ENCODE measurements at regions not wholly inside any gene's neighbourhood (a gene's known extent, or its start where the extent isn't known, plus 50 kb on each side); places are given as distances from the start of the nearest gene placed in this dataset.

- H3K36me3 ChIP-seq (ENCODE audit: control insufficient read depth, insufficient read depth, low read length) = no peaks in the 10 kb centered on the region
- no peak for TF ChIP-seq CTCF (IDR thresholded peaks at IDR 0.05; ENCODE audit: insufficient read depth, low read length, poor library complexity, severe bottlenecking)
- H3K4me3 ChIP-seq (replicated peaks; ENCODE audit: low read depth, low read length) = no peak overlapping the region
- no peaks in the 10 kb centered on the region for H3K27me3 ChIP-seq (replicated peaks; ENCODE audit: control insufficient read depth, insufficient read depth, low read length)
- no peak for DNase-seq (ENCODE audit: extremely low read depth, insufficient read length)
Observed at GRCh38 chr1:58430421-58431275, 115.9 kb downstream of the OMA1 start.

GRCh38 chr1:58426918-58427317 is 119.6 kb downstream of the OMA1 start:
- no peaks in the 10 kb centered on the region for H3K27me3 ChIP-seq (replicated peaks; ENCODE audit: control insufficient read depth, insufficient read depth, low read length)
- no peak for DNase-seq (ENCODE audit: extremely low read depth, insufficient read length)
- no peak for TF ChIP-seq CTCF (IDR thresholded peaks at IDR 0.05; ENCODE audit: insufficient read depth, low read length, poor library complexity, severe bottlenecking)

GRCh38 chr1:58422436-58422835 is 124.1 kb downstream of the OMA1 start:
- no peaks in the 10 kb centered on the region for H3K36me3 ChIP-seq (ENCODE audit: control insufficient read depth, insufficient read depth, low read length)
- no peak for DNase-seq (ENCODE audit: extremely low read depth, insufficient read length)
- H3K4me3 ChIP-seq (replicated peaks; ENCODE audit: low read depth, low read length) = no peak overlapping the region
- H3K27me3 ChIP-seq (replicated peaks; ENCODE audit: control insufficient read depth, insufficient read depth, low read length) = no peaks in the 10 kb centered on the region
- TF ChIP-seq CTCF (IDR thresholded peaks at IDR 0.05; ENCODE audit: insufficient read depth, low read length, poor library complexity, severe bottlenecking) = no peak

More at GRCh38 chr1:58426918-58427317, 119.6 kb downstream of the OMA1 start:
- H3K36me3 ChIP-seq (ENCODE audit: control insufficient read depth, insufficient read depth, low read length) = no peaks in the 10 kb centered on the region
- H3K4me3 ChIP-seq (replicated peaks; ENCODE audit: low read depth, low read length) = no peak overlapping the region

- no peak for TF ChIP-seq CTCF (IDR thresholded peaks at IDR 0.05; ENCODE audit: insufficient read depth, low read length, poor library complexity, severe bottlenecking)
- H3K36me3 ChIP-seq (ENCODE audit: control insufficient read depth, insufficient read depth, low read length) = no peaks in the 10 kb centered on the region
- no peak for DNase-seq (ENCODE audit: extremely low read depth, insufficient read length)
- no peaks in the 10 kb centered on the region for H3K27me3 ChIP-seq (replicated peaks; ENCODE audit: control insufficient read depth, insufficient read depth, low read length)
- H3K4me3 ChIP-seq (replicated peaks; ENCODE audit: low read depth, low read length) = no peak overlapping the region
Observed at GRCh38 chr1:58418283-58419228, 128.0 kb downstream of the OMA1 start.

GRCh38 chr1:58412071-58412580 is 134.4 kb downstream of the OMA1 start:
- no peak overlapping the region for H3K4me3 ChIP-seq (replicated peaks; ENCODE audit: low read depth, low read length)
- no peaks in the 10 kb centered on the region for H3K36me3 ChIP-seq (ENCODE audit: control insufficient read depth, insufficient read depth, low read length)
- TF ChIP-seq CTCF (IDR thresholded peaks at IDR 0.05; ENCODE audit: insufficient read depth, low read length, poor library complexity, severe bottlenecking) = no peak
- no peak for DNase-seq (ENCODE audit: extremely low read depth, insufficient read length)
- no peaks in the 10 kb centered on the region for H3K27me3 ChIP-seq (replicated peaks; ENCODE audit: control insufficient read depth, insufficient read depth, low read length)

All from GM06990 (cell line).